OCI-LY1 (cell line): ENCODE measurements at regions not wholly inside any gene's neighbourhood (a gene's known extent, or its start where the extent isn't known, plus 50 kb on each side); places are given as distances from the start of the nearest gene placed in this dataset.
A peak's percentile ranks its signal among the peaks of the same experiment; 100 is the strongest.

Source experiments
- H2AFZ ChIP-seq: fragments of 200-600 bp; sonication (generic), shearing (Covaris generic); 2 replicates; pipeline ENCODE4 v1.6.0; 2014; ENCODE audit warnings: antibody characterized with exemption, mild to moderate bottlenecking, low read length
- H3F3A ChIP-seq: fragments of 200-600 bp; sonication (generic), shearing (Covaris generic); 2 replicates; pipeline ENCODE4 v1.6.0; 2014; ENCODE audit warnings: mild to moderate bottlenecking, antibody characterized with exemption, low read length, moderate library complexity; ENCODE audit not compliant: insufficient read depth
- H3K27ac ChIP-seq: fragments of 200-600 bp; sonication (generic); 2 replicates; pipeline ENCODE4 v1.5.1; 2014; ENCODE audit warnings: low read length, mixed run types, mild to moderate bottlenecking, low read depth; ENCODE audit not compliant: poor library complexity, severe bottlenecking
- H3K27me3 ChIP-seq: fragments of 200-600 bp; sonication (generic); 2 replicates; pipeline ENCODE4 v1.6.0; 2014; ENCODE audit warnings: antibody characterized with exemption, mild to moderate bottlenecking, low read length, moderate library complexity; ENCODE audit not compliant: insufficient read depth
- H3K36me3 ChIP-seq: fragments of 200-600 bp; sonication (generic); 2 replicates; pipeline ENCODE4 v1.6.1; 2014; ENCODE audit warnings: mild to moderate bottlenecking, antibody characterized with exemption, low read length, moderate library complexity, mixed read lengths; ENCODE audit not compliant: insufficient read depth
- H3K4me1 ChIP-seq: fragments of 200-600 bp; sonication (generic); 2 replicates; pipeline ENCODE4 v1.5.1; 2014; ENCODE audit warnings: mild to moderate bottlenecking, low read length, moderate library complexity; ENCODE audit not compliant: insufficient read depth, severe bottlenecking
- H3K4me2 ChIP-seq: fragments of 200-600 bp; sonication (generic), shearing (Covaris generic); 2 replicates; pipeline ENCODE4 v1.6.1; 2014; ENCODE audit warnings: low read length
- H3K4me3 ChIP-seq: fragments of 200-600 bp; sonication (generic); 2 replicates; pipeline ENCODE4 v1.5.1; 2014; ENCODE audit warnings: low read length, low read depth, mild to moderate bottlenecking, mixed read lengths; ENCODE audit not compliant: poor library complexity, severe bottlenecking
- H3K79me2 ChIP-seq: fragments of 200-600 bp; shearing (Covaris generic); 2 replicates; pipeline ENCODE4 v1.6.1; 2016; ENCODE audit warnings: mixed run types, low read length, mixed read lengths; ENCODE audit not compliant: insufficient read depth
- H3K9ac ChIP-seq: fragments of 200-600 bp; sonication (generic), shearing (Covaris generic); 2 replicates; pipeline ENCODE4 v1.6.1; 2014; ENCODE audit warnings: mild to moderate bottlenecking, low read length, mixed read lengths
- H3K9me2 ChIP-seq: fragments of 200-600 bp; sonication (generic), shearing (Covaris generic); 2 replicates; pipeline ENCODE4 v1.6.1; 2014; ENCODE audit warnings: low read depth, mild to moderate bottlenecking, low read length, mixed read lengths
- H3K9me3 ChIP-seq: fragments of 200-600 bp; shearing (Covaris generic); 2 replicates; pipeline ENCODE4 v1.6.1; 2014; ENCODE audit warnings: low read length, mixed read lengths
- H4K20me1 ChIP-seq: fragments of 200-600 bp; sonication (generic), shearing (Covaris generic); 2 replicates; pipeline ENCODE4 v1.6.0; 2016; ENCODE audit warnings: mild to moderate bottlenecking, low read length; ENCODE audit not compliant: insufficient read depth
- CTCF ChIP-seq: fragments of 200-600 bp; sonication (generic), shearing (Covaris generic); IDR thresholded peaks from 2 replicates; pipeline ENCODE4 v1.5.1; 2017; ENCODE audit warnings: mild to moderate bottlenecking, antibody characterized with exemption, low read length, moderate library complexity, mixed read lengths
- EZH2 ChIP-seq: fragments of 200-600 bp; sonication (generic), shearing (Covaris generic); IDR thresholded peaks from 2 replicates; pipeline ENCODE4 v1.8.0; 2017; ENCODE audit warnings: borderline replicate concordance, mixed run types, mild to moderate bottlenecking, antibody characterized with exemption, low read length, moderate library complexity, mixed read lengths

- Histone ChIP-seq H3K27me3 (no peaks in the 10 kb centered on the region), H3K36me3 (no peaks in the 10 kb centered on the region), H3F3A (no peaks in the 10 kb centered on the region), H4K20me1 (no peaks in the 10 kb centered on the region), H3K9me2 (no peaks in the 10 kb centered on the region), H3K4me3 (no peak overlapping the region), H3K79me2 (no peaks in the 10 kb centered on the region), H3K4me1 (no peaks in the 10 kb centered on the region), H3K9ac (no peak overlapping the region), H3K4me2 (no peak overlapping the region), H2AFZ (no peak overlapping the region), H3K9me3 (no peaks in the 10 kb centered on the region), H3K27ac (no peak overlapping the region)
- TF ChIP-seq EZH2, result no peak
- TF ChIP-seq CTCF, result no peak
Measured at GRCh38 chr2:13005761-13006335, 289.1 kb downstream of the TRIB2 start.

- Histone ChIP-seq H2AFZ (no peak overlapping the region), H3K36me3 (no peaks in the 10 kb centered on the region), H3K9ac (no peak overlapping the region), H3K27ac (no peak overlapping the region), H3K4me3 (no peak overlapping the region), H3K4me1 (no peaks in the 10 kb centered on the region), H3K27me3 (no peaks in the 10 kb centered on the region), H3K4me2 (no peak overlapping the region), H4K20me1 (no peaks in the 10 kb centered on the region), H3K9me3 (no peaks in the 10 kb centered on the region), H3F3A (no peaks in the 10 kb centered on the region), H3K79me2 (no peaks in the 10 kb centered on the region), H3K9me2 (no peaks in the 10 kb centered on the region)
- no peak for TF ChIP-seq EZH2
- no peak for TF ChIP-seq CTCF
Measured at GRCh38 chr2:13006426-13006825, 289.7 kb downstream of the TRIB2 start.

DNA sequence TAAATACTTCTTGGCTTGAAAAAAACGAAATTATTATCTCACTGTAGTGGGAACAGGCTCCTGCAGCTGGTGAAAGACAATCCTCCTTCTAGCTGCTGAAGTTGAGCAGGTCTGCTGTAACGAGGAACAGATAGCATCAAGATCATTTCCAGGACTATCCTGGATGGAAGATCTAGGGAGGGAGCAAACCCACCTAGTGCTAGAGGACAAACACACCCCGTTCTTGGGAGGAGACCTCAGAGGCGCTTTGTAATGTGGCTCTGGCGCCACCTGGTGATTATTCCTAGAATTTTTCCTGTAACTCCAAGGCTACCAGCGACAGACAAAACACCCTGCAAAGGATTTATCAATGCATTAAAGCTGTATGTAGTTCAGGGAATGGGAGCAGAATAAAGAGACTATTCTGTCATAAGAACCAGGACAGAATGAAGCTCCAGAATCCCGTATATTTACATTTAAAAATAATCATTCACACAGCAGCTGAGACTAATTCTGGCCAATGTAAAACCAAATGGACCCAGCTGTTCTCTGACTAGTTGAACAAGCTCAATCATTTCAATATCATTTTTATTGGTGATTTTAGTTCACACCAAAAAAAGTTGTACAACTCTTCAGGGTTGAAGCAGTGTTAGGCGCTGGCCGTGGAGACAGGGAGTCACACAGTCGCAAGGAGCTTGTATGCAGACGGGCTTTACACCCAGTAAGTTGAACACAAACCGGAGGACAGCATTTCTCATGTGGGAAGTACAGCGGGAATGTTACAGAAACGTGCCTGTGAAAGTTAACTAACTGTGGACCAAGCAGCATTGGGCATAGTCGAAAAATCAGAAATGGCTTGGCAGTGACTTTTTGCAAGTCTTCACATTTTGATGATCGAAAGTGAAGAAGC, 290.3 kb downstream of the TRIB2 start:
- Histone ChIP-seq H3K27ac (no peak overlapping the region), H3K9me2 (no peaks in the 10 kb centered on the region), H3K4me3 (no peak overlapping the region)

More for the DNA sequence above, 290.3 kb downstream of the TRIB2 start:
- H3K27me3 ChIP-seq, result no peaks in the 10 kb centered on the region
- H3F3A ChIP-seq, result no peaks in the 10 kb centered on the region
- H3K9me3 ChIP-seq, result no peaks in the 10 kb centered on the region
- TF ChIP-seq EZH2 (no peak), CTCF (peak; percentile 77)
- no peaks in the 10 kb centered on the region for H3K4me1 ChIP-seq
- no peaks in the 10 kb centered on the region for H3K79me2 ChIP-seq
- H3K9ac ChIP-seq, result no peak overlapping the region
- no peak overlapping the region for H2AFZ ChIP-seq
- no peaks in the 10 kb centered on the region for H3K36me3 ChIP-seq
- no peak overlapping the region for H3K4me2 ChIP-seq
- H4K20me1 ChIP-seq, result no peaks in the 10 kb centered on the region
